ENCODE measurements at regions not wholly inside any gene's neighbourhood (a gene's known extent, or its start where the extent isn't known, plus 50 kb on each side); places are given as distances from the start of the nearest gene placed in this dataset.

DNA sequence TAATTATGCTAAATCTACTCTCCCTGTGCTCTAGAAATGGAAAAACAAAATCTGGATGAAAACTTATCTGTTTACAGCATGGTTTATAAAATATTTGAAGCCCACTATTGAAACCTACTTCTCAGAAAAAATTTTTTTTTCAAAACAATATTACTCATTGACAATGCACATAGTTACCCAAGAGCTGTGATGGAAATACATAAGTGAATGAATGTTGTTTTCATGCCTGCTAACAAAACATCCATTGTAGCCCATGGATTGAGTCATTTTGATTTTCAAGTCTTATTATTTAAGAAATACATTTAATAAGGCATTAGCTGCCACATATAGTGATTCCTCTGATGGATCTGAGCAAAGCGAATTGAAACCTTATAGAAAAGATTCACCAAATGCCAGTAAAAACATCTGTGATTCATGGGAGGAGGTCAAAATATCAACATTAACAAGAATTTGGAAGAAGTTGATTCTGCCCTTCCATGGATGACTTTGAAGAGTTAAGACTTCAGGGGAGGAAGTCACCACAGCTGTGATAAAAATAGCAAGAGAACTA lies 144.7 kb upstream of the HHIP start:
- TF ChIP-seq EZH2phosphoT487 (IDR thresholded peaks at IDR 0.05; ENCODE audit: unreplicated experiment) (no peak), EZH2 (IDR thresholded peaks at IDR 0.05; ENCODE audit: low read depth, unreplicated experiment) (no peak), NANOG (IDR thresholded peaks at IDR 0.05; ENCODE audit: borderline replicate concordance) (no peak), REST (IDR thresholded peaks at IDR 0.05; ENCODE audit: unreplicated experiment) (no peak), CREB1 (CRISPR knock-in tag; IDR thresholded peaks at IDR 0.05; ENCODE audit: low read depth) (no peak)
- TF ChIP-seq, protein P1, sequence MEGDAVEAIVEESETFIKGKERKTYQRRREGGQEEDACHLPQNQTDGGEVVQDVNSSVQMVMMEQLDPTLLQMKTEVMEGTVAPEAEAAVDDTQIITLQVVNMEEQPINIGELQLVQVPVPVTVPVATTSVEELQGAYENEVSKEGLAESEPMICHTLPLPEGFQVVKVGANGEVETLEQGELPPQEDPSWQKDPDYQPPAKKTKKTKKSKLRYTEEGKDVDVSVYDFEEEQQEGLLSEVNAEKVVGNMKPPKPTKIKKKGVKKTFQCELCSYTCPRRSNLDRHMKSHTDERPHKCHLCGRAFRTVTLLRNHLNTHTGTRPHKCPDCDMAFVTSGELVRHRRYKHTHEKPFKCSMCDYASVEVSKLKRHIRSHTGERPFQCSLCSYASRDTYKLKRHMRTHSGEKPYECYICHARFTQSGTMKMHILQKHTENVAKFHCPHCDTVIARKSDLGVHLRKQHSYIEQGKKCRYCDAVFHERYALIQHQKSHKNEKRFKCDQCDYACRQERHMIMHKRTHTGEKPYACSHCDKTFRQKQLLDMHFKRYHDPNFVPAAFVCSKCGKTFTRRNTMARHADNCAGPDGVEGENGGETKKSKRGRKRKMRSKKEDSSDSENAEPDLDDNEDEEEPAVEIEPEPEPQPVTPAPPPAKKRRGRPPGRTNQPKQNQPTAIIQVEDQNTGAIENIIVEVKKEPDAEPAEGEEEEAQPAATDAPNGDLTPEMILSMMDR (conservative IDR thresholded peaks at IDR 0.05; ENCODE audit: low read depth in 2 of 2), result no peak
